Progenitor cell of endocrine pancreas (in vitro differentiated cells): ENCODE measurements at regions not wholly inside any gene's neighbourhood (a gene's known extent, or its start where the extent isn't known, plus 50 kb on each side); places are given as distances from the start of the nearest gene placed in this dataset.

Source experiments
- DNase-seq: peaks from one replicate; pipeline ENCODE4 v3.0.0; 2021; ENCODE audit warnings: low spot score; ENCODE audit not compliant: unreplicated experiment
- H3K27ac Mint-ChIP-seq: 2 replicates; pipeline ENCODE4 v1.8.0; 2021; ENCODE audit warnings: mild to moderate bottlenecking, moderate library complexity, mixed read lengths
- H3K27me3 Mint-ChIP-seq: 2 replicates; pipeline ENCODE4 v1.8.0; 2021; ENCODE audit warnings: mixed read lengths
- H3K36me3 Mint-ChIP-seq: 2 replicates; pipeline ENCODE4 v1.8.0; 2022; ENCODE audit warnings: mixed read lengths; ENCODE audit not compliant: insufficient read depth
- H3K4me1 Mint-ChIP-seq: 2 replicates; pipeline ENCODE4 v1.8.0; 2021; ENCODE audit warnings: low read depth, mixed read lengths
- H3K4me3 Mint-ChIP-seq: 2 replicates; pipeline ENCODE4 v1.8.0; 2021; ENCODE audit warnings: low read depth, mild to moderate bottlenecking, moderate library complexity, mixed read lengths
- H3K9me3 Mint-ChIP-seq: 2 replicates; pipeline ENCODE4 v1.8.0; 2021; ENCODE audit warnings: low read depth, mixed read lengths
- TF ChIP-seq, protein P1 (sequence below): fragments of 200-600 bp; sonication (generic); IDR thresholded peaks from one replicate; pipeline ENCODE4 v1.5.0; 2021; ENCODE audit warnings: antibody characterized with exemption, mild to moderate bottlenecking; ENCODE audit not compliant: unreplicated experiment

DNA sequence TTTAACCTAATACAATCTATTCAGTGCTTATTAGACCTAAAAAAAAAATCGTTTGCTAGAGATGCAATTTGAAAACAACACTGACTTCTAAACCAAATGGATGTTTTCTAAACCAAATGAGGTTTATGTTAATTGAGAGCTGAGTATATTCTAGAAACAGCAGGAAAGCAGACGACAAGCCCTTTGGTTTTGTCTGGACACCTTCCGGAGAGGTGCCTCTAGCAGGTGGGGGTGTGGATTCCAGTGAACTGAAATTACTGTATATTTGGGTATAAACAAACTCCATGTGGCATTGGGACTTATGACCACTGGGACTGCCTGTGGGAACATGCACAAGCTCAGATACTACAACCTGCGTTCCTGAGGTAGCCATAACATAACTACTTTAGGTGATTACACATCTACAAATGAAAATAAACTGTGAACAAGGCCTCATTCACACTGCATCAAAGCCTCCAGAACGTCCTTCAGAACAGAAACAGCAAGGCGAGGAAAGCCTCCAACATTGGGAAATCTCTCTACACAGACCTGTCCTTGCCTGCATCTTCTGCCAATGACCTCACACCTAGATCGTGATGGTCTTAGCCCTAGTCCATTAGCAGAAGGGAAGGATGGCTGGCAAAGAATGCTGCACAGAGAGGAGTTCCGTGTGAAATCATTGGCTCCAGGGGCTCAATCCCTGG, 206.8 kb upstream of the FOXQ1 start:
- Mint-ChIP-seq H3K4me3 (no peak overlapping the region), H3K27me3 (peaks cover 15% of the 10 kb centered on the region), H3K36me3 (no peaks in the 10 kb centered on the region), H3K9me3 (no peaks in the 10 kb centered on the region), H3K4me1 (no peaks in the 10 kb centered on the region), H3K27ac (no peak overlapping the region)
- TF ChIP-seq, protein P1, sequence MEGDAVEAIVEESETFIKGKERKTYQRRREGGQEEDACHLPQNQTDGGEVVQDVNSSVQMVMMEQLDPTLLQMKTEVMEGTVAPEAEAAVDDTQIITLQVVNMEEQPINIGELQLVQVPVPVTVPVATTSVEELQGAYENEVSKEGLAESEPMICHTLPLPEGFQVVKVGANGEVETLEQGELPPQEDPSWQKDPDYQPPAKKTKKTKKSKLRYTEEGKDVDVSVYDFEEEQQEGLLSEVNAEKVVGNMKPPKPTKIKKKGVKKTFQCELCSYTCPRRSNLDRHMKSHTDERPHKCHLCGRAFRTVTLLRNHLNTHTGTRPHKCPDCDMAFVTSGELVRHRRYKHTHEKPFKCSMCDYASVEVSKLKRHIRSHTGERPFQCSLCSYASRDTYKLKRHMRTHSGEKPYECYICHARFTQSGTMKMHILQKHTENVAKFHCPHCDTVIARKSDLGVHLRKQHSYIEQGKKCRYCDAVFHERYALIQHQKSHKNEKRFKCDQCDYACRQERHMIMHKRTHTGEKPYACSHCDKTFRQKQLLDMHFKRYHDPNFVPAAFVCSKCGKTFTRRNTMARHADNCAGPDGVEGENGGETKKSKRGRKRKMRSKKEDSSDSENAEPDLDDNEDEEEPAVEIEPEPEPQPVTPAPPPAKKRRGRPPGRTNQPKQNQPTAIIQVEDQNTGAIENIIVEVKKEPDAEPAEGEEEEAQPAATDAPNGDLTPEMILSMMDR, result no peak
- DNase-seq, result no peak

DNA sequence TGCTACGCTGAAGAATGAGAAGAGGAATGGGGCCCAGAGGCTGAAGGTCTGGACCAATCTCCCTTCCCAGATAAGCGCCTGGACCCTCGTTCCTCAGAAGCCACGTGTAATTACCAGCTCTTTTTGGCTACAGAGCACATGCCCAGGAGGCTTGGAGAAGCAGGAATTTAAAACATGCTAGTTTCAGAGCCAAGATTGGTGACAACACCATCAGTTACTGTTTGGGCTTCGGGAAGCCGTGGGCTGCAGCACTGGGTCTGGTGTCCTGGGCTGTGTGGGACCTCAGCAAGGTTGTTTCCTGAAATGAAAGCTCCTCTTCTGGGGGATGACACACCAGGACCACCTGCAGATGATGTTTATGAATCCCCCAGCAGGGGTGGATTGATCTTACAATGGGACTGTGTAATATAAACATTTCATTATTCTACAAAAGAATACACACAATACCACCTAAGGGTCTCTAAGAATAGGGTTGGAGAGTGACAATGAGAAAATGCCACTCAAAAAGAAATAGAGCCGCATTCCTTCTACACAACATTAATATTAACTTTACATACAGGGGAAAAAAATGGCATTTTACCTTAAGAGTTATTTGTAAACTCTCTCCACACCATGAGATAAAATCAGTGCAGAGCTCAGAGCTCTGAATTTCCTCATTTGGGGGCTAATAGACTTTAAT, 207.8 kb upstream of the FOXQ1 start:
- H3K27me3 Mint-ChIP-seq, result peaks cover 24% of the 10 kb centered on the region
- H3K9me3 Mint-ChIP-seq, result no peaks in the 10 kb centered on the region
- H3K36me3 Mint-ChIP-seq, result no peaks in the 10 kb centered on the region
- no peak for DNase-seq
- no peak overlapping the region for H3K4me3 Mint-ChIP-seq
- no peak overlapping the region for H3K27ac Mint-ChIP-seq
- TF ChIP-seq, protein P1, result no peak
- peaks cover 2% of the 10 kb centered on the region for H3K4me1 Mint-ChIP-seq

DNA sequence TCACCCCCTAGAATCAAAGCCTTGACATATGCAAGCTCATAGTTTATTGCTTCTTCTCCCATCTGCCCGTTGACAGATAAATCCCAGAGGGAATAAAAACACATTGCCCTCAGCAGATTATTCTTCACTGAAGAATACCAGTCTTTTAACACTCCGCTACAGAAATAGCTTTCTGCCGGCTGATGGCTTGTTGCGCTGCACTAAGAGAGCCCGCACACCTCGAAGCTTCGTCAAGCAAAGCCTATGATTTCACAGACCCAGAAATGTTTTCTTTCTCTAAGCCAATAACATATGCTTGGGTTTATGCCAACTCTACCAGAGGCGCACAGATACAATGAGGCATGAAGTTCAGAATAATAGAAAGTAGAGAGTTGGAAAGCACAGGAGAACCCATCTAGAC, 208.9 kb upstream of the FOXQ1 start:
- no peak overlapping the region for H3K27ac Mint-ChIP-seq
- peaks cover 26% of the 10 kb centered on the region for H3K27me3 Mint-ChIP-seq

DNA sequence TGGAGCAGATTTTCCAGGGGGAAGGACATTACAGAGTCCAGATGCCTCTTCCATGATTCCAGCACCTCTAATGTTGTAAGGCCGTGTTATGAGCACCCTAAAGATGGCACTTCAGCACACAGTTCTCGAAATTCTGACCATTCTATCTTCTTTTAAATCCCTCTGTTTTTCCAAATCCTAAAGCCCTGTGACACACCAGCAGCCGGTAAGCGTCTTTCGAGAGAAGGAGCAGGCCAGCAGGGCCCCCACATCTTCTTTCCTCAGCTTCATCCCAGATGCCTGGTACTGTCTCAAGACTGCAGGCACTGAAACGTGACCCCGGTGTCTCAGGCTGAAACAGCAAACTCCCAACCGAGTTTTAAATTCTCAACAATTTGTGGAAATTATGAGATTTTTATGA, 211.6 kb upstream of the FOXQ1 start:
- H3K27me3 Mint-ChIP-seq, result peaks cover 30% of the 10 kb centered on the region
- TF ChIP-seq, protein P1, result no peak
- peaks cover 2% of the 10 kb centered on the region for H3K4me1 Mint-ChIP-seq
- H3K4me3 Mint-ChIP-seq, result no peak overlapping the region
- no peaks in the 10 kb centered on the region for H3K9me3 Mint-ChIP-seq
- H3K36me3 Mint-ChIP-seq, result no peaks in the 10 kb centered on the region
- no peak for DNase-seq
- H3K27ac Mint-ChIP-seq, result no peak overlapping the region

More for the DNA sequence above, 208.9 kb upstream of the FOXQ1 start:
- H3K4me1 Mint-ChIP-seq, result peaks cover 2% of the 10 kb centered on the region
- DNase-seq, result no peak
- H3K9me3 Mint-ChIP-seq, result no peaks in the 10 kb centered on the region
- no peak overlapping the region for H3K4me3 Mint-ChIP-seq
- H3K36me3 Mint-ChIP-seq, result no peaks in the 10 kb centered on the region
- TF ChIP-seq, protein P1, result no peak

DNA sequence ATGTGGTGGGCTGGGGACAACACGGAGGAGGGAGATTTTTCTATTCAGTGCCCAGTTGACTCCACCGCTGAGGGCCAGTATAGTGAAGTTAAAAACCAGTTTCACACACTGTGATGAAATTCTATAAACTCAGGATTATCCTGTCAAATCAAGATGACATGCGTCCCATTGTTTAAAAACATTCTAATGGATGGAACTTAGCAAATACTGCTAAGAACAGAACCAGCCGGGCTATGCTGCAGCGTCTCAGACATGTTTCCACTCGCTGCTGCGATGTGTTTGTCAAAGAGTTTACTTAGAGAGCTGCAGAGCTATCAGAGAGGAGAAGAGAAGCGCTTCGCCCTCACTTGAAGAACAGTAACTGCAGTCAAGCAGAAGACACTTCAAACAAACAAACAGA, 212.6 kb upstream of the FOXQ1 start:
- peaks cover 30% of the 10 kb centered on the region for H3K27me3 Mint-ChIP-seq

More for the DNA sequence above, 212.6 kb upstream of the FOXQ1 start:
- no peak for DNase-seq
- no peak overlapping the region for H3K4me3 Mint-ChIP-seq
- H3K4me1 Mint-ChIP-seq, result peaks cover 2% of the 10 kb centered on the region
- TF ChIP-seq, protein P1, result no peak
- no peaks in the 10 kb centered on the region for H3K9me3 Mint-ChIP-seq
- H3K36me3 Mint-ChIP-seq, result no peaks in the 10 kb centered on the region
- no peak overlapping the region for H3K27ac Mint-ChIP-seq
